MM.1S (cell line): ENCODE measurements at regions not wholly inside any gene's neighbourhood (a gene's known extent, or its start where the extent isn't known, plus 50 kb on each side); places are given as distances from the start of the nearest gene placed in this dataset.

Experiments used
- DNase-seq: peaks from one replicate; pipeline ENCODE4 v3.0.0-alpha.2; 2015
- H2AFZ ChIP-seq: fragments of 300-600 bp; sonication (generic); 2 replicates; pipeline ENCODE4 v1.6.0; 2016; ENCODE audit warnings: antibody characterized with exemption, low read length
- H3F3A ChIP-seq: fragments of 300-600 bp; sonication (generic); 2 replicates; pipeline ENCODE4 v1.6.1; 2016; ENCODE audit warnings: mild to moderate bottlenecking, antibody characterized with exemption, low read length, moderate library complexity, mixed read lengths; ENCODE audit not compliant: insufficient read depth
- H3K27ac ChIP-seq: fragments of 300-600 bp; sonication (generic); 2 replicates; pipeline ENCODE4 v1.5.1; 2016; ENCODE audit warnings: mild to moderate bottlenecking, low read length
- H3K27me3 ChIP-seq: fragments of 300-600 bp; sonication (generic); replicated peaks from 2 replicates; pipeline ENCODE4 v1.6.0; 2016; ENCODE audit warnings: low read length; ENCODE audit not compliant: insufficient read depth
- H3K36me3 ChIP-seq: fragments of 300-600 bp; sonication (generic); replicated peaks from 2 replicates; pipeline ENCODE4 v1.6.1; 2016; ENCODE audit warnings: mild to moderate bottlenecking, low read length, mixed read lengths; ENCODE audit not compliant: insufficient read depth
- H3K4me1 ChIP-seq: fragments of 300-600 bp; sonication (generic); 2 replicates; pipeline ENCODE4 v1.6.1; 2016; ENCODE audit warnings: low read length, mixed read lengths
- H3K4me2 ChIP-seq: fragments of 300-600 bp; sonication (generic); 2 replicates; pipeline ENCODE4 v1.6.0; 2016; ENCODE audit warnings: low read depth, low read length
- H3K4me3 ChIP-seq: fragments of 300-600 bp; sonication (generic); 2 replicates; pipeline ENCODE4 v1.5.1; 2016; ENCODE audit warnings: low read length, mixed read lengths
- H3K79me2 ChIP-seq: fragments of 300-600 bp; sonication (generic); 2 replicates; pipeline ENCODE4 v1.6.1; 2016; ENCODE audit warnings: mixed run types, low read length, mixed read lengths
- H3K9ac ChIP-seq: fragments of 300-600 bp; sonication (generic); 2 replicates; pipeline ENCODE4 v1.6.1; 2016; ENCODE audit warnings: low read length, mixed read lengths
- H3K9me2 ChIP-seq: fragments of 300-600 bp; sonication (generic); replicated peaks from 2 replicates; pipeline ENCODE4 v1.6.1; 2016; ENCODE audit warnings: mild to moderate bottlenecking, low read length, mixed read lengths; ENCODE audit not compliant: insufficient read depth
- H3K9me3 ChIP-seq: fragments of 300-600 bp; sonication (generic); replicated peaks from 2 replicates; pipeline ENCODE4 v1.6.1; 2016; ENCODE audit warnings: mild to moderate bottlenecking, low read length, mixed read lengths; ENCODE audit not compliant: insufficient read depth
- H4K20me1 ChIP-seq: fragments of 300-600 bp; sonication (generic); 2 replicates; pipeline ENCODE4 v1.6.1; 2016; ENCODE audit warnings: mild to moderate bottlenecking, low read length, moderate library complexity, mixed read lengths; ENCODE audit not compliant: insufficient read depth
- EZH2 ChIP-seq: fragments of 300-600 bp; sonication (generic); optimal IDR thresholded peaks from 2 replicates; pipeline ENCODE3; 2017; ENCODE audit warnings: low read depth, mild to moderate bottlenecking, antibody characterized with exemption, low read length, mixed read lengths
- EZH2phosphoT487 ChIP-seq: fragments of 300-600 bp; sonication (generic); IDR thresholded peaks from 2 replicates; pipeline ENCODE4 v1.6.1; 2018; ENCODE audit warnings: antibody characterized with exemption, low read length
- TF ChIP-seq, protein P1 (sequence below): fragments of 300-600 bp; sonication (generic); IDR thresholded peaks from 2 replicates; pipeline ENCODE4 v1.5.1; 2016; ENCODE audit warnings: antibody characterized with exemption, low read length, mixed read lengths

DNA sequence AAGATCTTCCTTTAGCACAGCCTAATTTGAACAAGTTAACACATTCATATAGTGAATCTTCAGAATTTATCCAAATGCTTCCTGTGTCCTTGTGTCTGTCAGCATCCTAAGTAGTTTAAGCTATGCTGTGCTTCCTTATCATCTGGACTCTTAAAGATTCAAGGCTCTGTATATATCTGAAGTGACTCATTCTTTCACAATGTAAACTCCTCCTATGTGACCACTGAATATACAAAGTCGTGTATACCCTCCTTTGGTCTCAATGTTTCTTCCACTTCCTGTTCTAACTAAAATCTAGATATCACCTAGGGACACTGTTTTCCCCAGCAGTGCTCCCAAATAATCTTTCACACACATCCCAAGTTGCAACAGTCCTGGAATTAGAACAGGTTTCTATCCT is 935.7 kb upstream of the NUDT12 start:
- Histone ChIP-seq H3K79me2 (no peaks in the 10 kb centered on the region), H4K20me1 (no peaks in the 10 kb centered on the region), H3K9me3 (no peaks in the 10 kb centered on the region), H3K4me3 (no peak overlapping the region), H3K4me2 (no peak overlapping the region), H3K4me1 (no peaks in the 10 kb centered on the region), H3K36me3 (no peaks in the 10 kb centered on the region), H3K9me2 (no peaks in the 10 kb centered on the region), H2AFZ (no peak overlapping the region), H3K27ac (no peak overlapping the region), H3K9ac (no peak overlapping the region), H3F3A (no peaks in the 10 kb centered on the region), H3K27me3 (no peaks in the 10 kb centered on the region)
- TF ChIP-seq EZH2 (no peak), EZH2phosphoT487 (no peak)
- TF ChIP-seq, protein P1, sequence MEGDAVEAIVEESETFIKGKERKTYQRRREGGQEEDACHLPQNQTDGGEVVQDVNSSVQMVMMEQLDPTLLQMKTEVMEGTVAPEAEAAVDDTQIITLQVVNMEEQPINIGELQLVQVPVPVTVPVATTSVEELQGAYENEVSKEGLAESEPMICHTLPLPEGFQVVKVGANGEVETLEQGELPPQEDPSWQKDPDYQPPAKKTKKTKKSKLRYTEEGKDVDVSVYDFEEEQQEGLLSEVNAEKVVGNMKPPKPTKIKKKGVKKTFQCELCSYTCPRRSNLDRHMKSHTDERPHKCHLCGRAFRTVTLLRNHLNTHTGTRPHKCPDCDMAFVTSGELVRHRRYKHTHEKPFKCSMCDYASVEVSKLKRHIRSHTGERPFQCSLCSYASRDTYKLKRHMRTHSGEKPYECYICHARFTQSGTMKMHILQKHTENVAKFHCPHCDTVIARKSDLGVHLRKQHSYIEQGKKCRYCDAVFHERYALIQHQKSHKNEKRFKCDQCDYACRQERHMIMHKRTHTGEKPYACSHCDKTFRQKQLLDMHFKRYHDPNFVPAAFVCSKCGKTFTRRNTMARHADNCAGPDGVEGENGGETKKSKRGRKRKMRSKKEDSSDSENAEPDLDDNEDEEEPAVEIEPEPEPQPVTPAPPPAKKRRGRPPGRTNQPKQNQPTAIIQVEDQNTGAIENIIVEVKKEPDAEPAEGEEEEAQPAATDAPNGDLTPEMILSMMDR, result no peak
- DNase-seq, result no peak

DNA sequence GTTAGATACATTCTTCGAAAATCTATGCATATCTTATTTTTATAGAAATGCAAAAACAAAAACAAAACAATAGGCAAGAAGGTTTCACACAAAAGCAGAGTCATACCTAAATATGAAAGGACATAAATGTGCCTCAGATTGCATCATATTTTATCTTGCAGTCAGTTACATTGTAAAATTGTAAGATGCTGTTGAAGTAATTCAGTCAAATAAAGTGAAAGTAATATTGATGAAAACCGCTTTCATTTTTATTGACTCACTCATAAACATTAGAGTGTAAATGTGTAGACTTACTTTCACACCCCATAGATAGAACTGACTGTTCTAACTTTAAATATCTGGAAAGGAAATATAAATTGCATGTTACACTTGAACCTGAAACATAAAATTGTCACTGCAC is 931.5 kb upstream of the NUDT12 start:
- Histone ChIP-seq H3K27ac (no peak overlapping the region), H3K4me3 (no peak overlapping the region), H3F3A (no peaks in the 10 kb centered on the region), H3K4me1 (no peaks in the 10 kb centered on the region), H3K4me2 (no peak overlapping the region), H3K36me3 (no peaks in the 10 kb centered on the region), H4K20me1 (no peaks in the 10 kb centered on the region), H3K9me2 (no peaks in the 10 kb centered on the region), H3K9me3 (no peaks in the 10 kb centered on the region), H3K9ac (no peak overlapping the region), H2AFZ (no peak overlapping the region), H3K79me2 (no peaks in the 10 kb centered on the region), H3K27me3 (no peaks in the 10 kb centered on the region)
- TF ChIP-seq EZH2phosphoT487 (no peak), EZH2 (no peak)
- TF ChIP-seq, protein P1, result no peak
- DNase-seq, result no peak

DNA sequence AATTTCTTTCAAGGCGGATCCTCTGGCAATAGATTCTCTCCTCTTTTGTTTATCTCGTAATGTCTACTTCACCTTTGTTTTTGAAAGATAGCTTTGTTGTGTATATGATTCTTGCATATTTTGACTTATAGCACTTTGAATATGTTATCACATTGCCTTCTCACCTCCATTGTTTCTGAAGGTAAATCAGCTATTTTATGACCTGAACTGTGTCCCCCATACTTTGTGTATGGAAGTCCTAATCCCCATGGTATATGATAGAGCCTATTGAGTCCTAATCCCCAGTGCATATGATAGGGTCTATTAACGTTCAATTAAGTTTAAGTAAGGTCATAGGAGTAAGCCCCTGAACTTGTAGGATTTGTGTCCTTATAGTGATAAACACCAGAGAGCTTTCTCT is 910.2 kb upstream of the NUDT12 start:
- no peak for TF ChIP-seq EZH2
- Histone ChIP-seq H3K9me2 (no peaks in the 10 kb centered on the region), H3K4me3 (no peak overlapping the region), H3K4me2 (no peak overlapping the region), H3K27me3 (no peaks in the 10 kb centered on the region), H3K9me3 (no peaks in the 10 kb centered on the region), H3K79me2 (no peaks in the 10 kb centered on the region), H3K36me3 (no peaks in the 10 kb centered on the region), H3K27ac (no peak overlapping the region), H3K9ac (no peak overlapping the region), H3F3A (no peaks in the 10 kb centered on the region), H3K4me1 (no peaks in the 10 kb centered on the region), H2AFZ (no peak overlapping the region), H4K20me1 (no peaks in the 10 kb centered on the region)
- DNase-seq, result no peak

DNA sequence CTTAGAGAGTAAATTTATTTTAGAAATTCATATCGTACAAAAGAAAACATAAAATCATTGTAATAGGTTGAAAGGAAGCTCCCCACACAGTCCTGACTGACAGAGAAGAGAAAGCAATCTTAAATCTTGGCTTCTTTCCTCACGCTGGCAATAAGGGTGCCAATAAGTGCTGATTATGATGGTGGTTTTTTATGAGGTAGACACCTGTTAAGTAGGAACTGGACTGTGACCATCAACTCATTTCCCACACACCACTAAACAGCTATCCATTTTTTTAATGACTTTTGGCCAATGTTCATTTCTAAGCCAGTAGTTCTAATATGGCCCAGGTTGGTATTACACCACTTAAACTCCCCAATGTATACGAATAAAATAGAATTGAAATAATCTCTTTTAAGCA is 893.5 kb upstream of the NUDT12 start:
- Histone ChIP-seq H2AFZ (no peak overlapping the region), H3K27me3 (no peaks in the 10 kb centered on the region), H3K4me3 (no peak overlapping the region), H4K20me1 (no peaks in the 10 kb centered on the region), H3K9ac (no peak overlapping the region), H3F3A (no peaks in the 10 kb centered on the region), H3K9me3 (no peaks in the 10 kb centered on the region), H3K4me2 (no peak overlapping the region), H3K4me1 (no peaks in the 10 kb centered on the region), H3K36me3 (no peaks in the 10 kb centered on the region), H3K27ac (no peak overlapping the region), H3K9me2 (no peaks in the 10 kb centered on the region), H3K79me2 (no peaks in the 10 kb centered on the region)
- TF ChIP-seq EZH2 (no peak), EZH2phosphoT487 (no peak)
- TF ChIP-seq, protein P1, result no peak
- DNase-seq, result no peak
